RWPE2 (cell line): ENCODE measurements at regions not wholly inside any gene's neighbourhood (a gene's known extent, or its start where the extent isn't known, plus 50 kb on each side); places are given as distances from the start of the nearest gene placed in this dataset.

Experiments used
- ATAC-seq: fragments of 200-7000 bp; cut with Tn5 transposase; 3 replicates; pipeline ENCODE4 v1.9.1; 2021; ENCODE audit warnings: low read depth
- DNase-seq: peaks from one replicate; pipeline ENCODE4 v3.0.0-alpha.2; 2020; ENCODE audit warnings: low spot score
- H3K27ac ChIP-seq: fragments of 450-650 bp; 2 replicates; pipeline ENCODE4 v1.5.1; 2017; ENCODE audit warnings: mild to moderate bottlenecking; ENCODE audit not compliant: poor library complexity, severe bottlenecking
- H3K27me3 ChIP-seq: fragments of 250-450 bp; sonication (Bioruptor Pico); 2 replicates; pipeline ENCODE4 v1.5.1; 2021; ENCODE audit warnings: mild to moderate bottlenecking, moderate library complexity; ENCODE audit not compliant: insufficient read depth, poor library complexity, severe bottlenecking
- H3K36me3 ChIP-seq: fragments of 250-450 bp; sonication (Bioruptor Pico); 2 replicates; pipeline ENCODE4 v1.5.1; 2020; ENCODE audit warnings: low read depth, mild to moderate bottlenecking, moderate library complexity
- H3K4me1 ChIP-seq: fragments of 250-450 bp; sonication (Bioruptor Pico); 2 replicates; pipeline ENCODE4 v1.5.1; 2021; ENCODE audit warnings: mild to moderate bottlenecking, moderate library complexity; ENCODE audit not compliant: insufficient read depth, poor library complexity, severe bottlenecking
- H3K4me3 ChIP-seq: fragments of 250-450 bp; sonication (Bioruptor Pico); 2 replicates; pipeline ENCODE4 v1.5.1; 2021; ENCODE audit warnings: mild to moderate bottlenecking, moderate library complexity; ENCODE audit not compliant: severe bottlenecking
- H3K9me3 ChIP-seq: fragments of 250-450 bp; sonication (Bioruptor Pico); 2 replicates; pipeline ENCODE4 v1.5.1; 2021; ENCODE audit warnings: mild to moderate bottlenecking, moderate library complexity; ENCODE audit not compliant: severe bottlenecking
- TF ChIP-seq, protein P1 (sequence below): fragments of 450-650 bp; IDR thresholded peaks from one replicate; pipeline ENCODE4 v1.5.1; 2017; ENCODE audit warnings: mild to moderate bottlenecking, moderate library complexity; ENCODE audit not compliant: poor library complexity, severe bottlenecking

GRCh38 chr1:163436140-163436812 lies 114.5 kb downstream of the NUF2 start:
- TF ChIP-seq, protein P1, sequence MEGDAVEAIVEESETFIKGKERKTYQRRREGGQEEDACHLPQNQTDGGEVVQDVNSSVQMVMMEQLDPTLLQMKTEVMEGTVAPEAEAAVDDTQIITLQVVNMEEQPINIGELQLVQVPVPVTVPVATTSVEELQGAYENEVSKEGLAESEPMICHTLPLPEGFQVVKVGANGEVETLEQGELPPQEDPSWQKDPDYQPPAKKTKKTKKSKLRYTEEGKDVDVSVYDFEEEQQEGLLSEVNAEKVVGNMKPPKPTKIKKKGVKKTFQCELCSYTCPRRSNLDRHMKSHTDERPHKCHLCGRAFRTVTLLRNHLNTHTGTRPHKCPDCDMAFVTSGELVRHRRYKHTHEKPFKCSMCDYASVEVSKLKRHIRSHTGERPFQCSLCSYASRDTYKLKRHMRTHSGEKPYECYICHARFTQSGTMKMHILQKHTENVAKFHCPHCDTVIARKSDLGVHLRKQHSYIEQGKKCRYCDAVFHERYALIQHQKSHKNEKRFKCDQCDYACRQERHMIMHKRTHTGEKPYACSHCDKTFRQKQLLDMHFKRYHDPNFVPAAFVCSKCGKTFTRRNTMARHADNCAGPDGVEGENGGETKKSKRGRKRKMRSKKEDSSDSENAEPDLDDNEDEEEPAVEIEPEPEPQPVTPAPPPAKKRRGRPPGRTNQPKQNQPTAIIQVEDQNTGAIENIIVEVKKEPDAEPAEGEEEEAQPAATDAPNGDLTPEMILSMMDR = no peak
- ATAC-seq = no peak

DNA sequence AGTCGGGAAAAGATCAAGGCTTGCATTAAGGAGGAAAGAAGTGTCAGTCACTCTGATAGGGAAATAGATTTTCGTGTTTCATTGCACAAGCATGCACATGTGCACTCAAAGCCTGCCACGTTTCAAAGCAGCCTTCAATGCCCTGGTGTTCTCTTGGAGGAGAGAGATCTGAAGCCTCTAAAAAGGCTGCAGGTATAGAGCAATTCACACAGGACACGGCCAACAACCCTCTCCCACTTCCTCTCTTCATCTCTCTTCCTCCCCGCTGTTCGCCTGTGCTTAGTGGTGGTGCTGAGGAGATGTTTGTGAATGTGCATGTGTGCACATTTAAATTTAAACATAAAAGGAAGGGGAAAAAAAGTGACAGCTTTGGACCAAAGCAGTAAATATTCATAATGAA lies 117.7 kb downstream of the NUF2 start:
- Histone ChIP-seq H3K27ac (no peak overlapping the region), H3K4me3 (no peak overlapping the region), H3K36me3 (no peaks in the 10 kb centered on the region), H3K27me3 (no peaks in the 10 kb centered on the region), H3K9me3 (no peaks in the 10 kb centered on the region), H3K4me1 (no peaks in the 10 kb centered on the region)
- no peak for DNase-seq
- no peak for ATAC-seq
- TF ChIP-seq, protein P1 = no peak

More at GRCh38 chr1:163436140-163436812, 114.5 kb downstream of the NUF2 start:
- Histone ChIP-seq H3K9me3 (no peaks in the 10 kb centered on the region), H3K4me1 (no peaks in the 10 kb centered on the region), H3K4me3 (no peak overlapping the region), H3K27me3 (no peaks in the 10 kb centered on the region), H3K36me3 (no peaks in the 10 kb centered on the region), H3K27ac (no peak overlapping the region)
- no peak for DNase-seq

GRCh38 chr1:163440090-163440489 lies 118.3 kb downstream of the NUF2 start:
- ATAC-seq = no peak
- no peaks in the 10 kb centered on the region for H3K4me1 ChIP-seq
- no peak overlapping the region for H3K27ac ChIP-seq
- TF ChIP-seq, protein P1 = no peak
- no peaks in the 10 kb centered on the region for H3K36me3 ChIP-seq
- no peaks in the 10 kb centered on the region for H3K27me3 ChIP-seq
- H3K4me3 ChIP-seq = no peak overlapping the region
- DNase-seq = no peak
- no peaks in the 10 kb centered on the region for H3K9me3 ChIP-seq

DNA sequence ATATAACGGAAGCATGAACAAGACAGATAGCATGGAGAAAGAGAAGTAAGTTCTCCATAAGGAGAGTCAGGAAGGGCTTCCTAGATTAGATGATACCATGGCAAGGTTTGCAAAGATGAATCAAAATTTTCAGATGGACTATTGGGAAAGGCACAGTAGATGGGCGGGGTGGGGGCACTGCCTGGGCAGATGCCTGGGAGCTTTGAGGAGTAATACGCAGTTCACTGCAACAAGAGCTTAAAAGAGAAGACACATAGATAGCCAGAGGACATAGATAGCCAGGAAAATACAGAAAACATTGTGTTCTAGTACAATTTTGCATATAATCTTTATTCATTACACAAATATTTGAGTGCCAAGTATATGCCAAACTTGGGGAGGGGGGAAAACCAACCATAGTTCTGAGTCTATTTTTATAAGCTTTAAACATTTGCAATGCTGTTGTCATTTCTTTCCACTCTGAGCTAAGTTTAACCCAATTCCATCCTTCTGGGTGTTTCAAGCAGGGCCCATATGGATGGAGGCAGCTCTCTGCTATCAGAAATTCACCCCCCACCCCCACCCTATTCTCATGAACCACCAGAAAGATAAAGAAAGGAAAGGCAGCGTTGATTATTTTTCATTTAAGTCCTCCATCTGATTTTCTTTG lies 120.6 kb downstream of the NUF2 start:
- ATAC-seq (no peak), DNase-seq (no peak)
- Histone ChIP-seq H3K36me3 (no peaks in the 10 kb centered on the region), H3K4me3 (no peak overlapping the region), H3K9me3 (no peaks in the 10 kb centered on the region), H3K4me1 (no peaks in the 10 kb centered on the region), H3K27ac (no peak overlapping the region), H3K27me3 (no peaks in the 10 kb centered on the region)
- TF ChIP-seq, protein P1 = no peak

DNA sequence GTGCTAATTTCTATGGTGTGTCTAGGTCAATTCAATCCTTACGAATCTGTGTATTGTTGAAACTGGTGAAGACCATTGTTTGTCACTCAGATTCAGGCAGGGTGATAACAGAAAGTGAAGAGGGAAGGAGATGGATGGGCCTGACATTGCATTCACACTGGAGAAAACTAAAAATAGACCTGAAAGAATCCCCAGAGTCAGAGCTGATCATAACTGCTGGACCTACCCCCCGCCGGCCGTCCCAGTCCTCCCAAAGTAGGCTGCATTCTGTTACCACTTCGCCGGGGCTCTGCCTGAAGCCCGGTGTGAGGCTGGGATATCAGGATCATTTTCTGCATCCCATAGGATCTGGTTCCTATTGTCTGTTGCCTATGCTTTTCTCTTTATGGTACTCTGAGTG lies 121.1 kb downstream of the NUF2 start:
- Histone ChIP-seq H3K36me3 (no peaks in the 10 kb centered on the region), H3K4me3 (no peak overlapping the region), H3K9me3 (no peaks in the 10 kb centered on the region), H3K27me3 (no peaks in the 10 kb centered on the region), H3K27ac (no peak overlapping the region), H3K4me1 (no peaks in the 10 kb centered on the region)
- TF ChIP-seq, protein P1 = no peak
- DNase-seq (no peak), ATAC-seq (no peak)
